Effector CD8-positive, alpha-beta T cell (primary cell): ENCODE measurements at regions not wholly inside any gene's neighbourhood (a gene's known extent, or its start where the extent isn't known, plus 50 kb on each side); places are given as distances from the start of the nearest gene placed in this dataset.
"Not testable (repeated sequence)": the region's sequence is repeated elsewhere in the genome, so short reads cannot be mapped to it uniquely, and the experiment has no call there.

Experiments used
- DNase-seq: peaks from one replicate; lab custom pipeline; 2025; lab: John Stamatoyannopoulos, UW

DNA sequence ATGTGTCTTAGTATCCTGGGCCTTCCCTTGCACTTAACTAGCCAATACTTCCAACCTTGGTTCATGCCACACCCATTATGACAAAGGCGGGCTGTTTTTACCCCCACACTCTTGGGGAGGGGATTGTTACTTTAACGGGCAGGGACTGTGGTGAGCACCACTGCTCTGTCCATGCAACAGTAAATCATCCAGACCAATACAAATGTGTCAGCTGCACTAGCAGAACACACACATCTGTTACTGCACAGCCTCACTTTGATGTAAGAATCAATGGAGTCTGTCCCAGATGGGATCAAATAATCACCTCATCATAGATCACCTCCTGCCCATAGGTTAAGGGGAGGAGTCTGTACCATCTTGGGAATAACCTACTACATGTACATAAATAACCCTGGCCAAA is 58.1 kb downstream of the NPAP1 start:
- no peak for DNase-seq

DNA sequence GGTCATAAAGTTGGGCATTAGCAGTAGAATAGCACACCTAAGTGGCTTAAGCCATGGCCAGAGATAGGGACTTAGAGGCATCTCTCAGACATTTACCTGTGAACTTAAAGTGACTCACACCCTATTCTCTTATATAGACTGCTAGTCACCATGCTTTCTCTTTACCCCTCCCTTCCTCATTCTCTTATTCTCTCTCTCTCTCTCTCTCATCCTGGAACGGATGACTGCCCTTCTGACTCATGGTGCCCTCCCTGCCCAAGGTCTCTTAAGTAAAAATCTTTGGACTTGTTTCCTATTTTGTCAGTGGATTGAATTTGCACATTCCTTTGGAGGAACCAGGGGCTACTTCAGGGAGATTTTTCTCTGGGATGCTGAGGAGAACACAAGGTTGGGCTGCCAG is 58.8 kb downstream of the NPAP1 start:
- no peak for DNase-seq

DNA sequence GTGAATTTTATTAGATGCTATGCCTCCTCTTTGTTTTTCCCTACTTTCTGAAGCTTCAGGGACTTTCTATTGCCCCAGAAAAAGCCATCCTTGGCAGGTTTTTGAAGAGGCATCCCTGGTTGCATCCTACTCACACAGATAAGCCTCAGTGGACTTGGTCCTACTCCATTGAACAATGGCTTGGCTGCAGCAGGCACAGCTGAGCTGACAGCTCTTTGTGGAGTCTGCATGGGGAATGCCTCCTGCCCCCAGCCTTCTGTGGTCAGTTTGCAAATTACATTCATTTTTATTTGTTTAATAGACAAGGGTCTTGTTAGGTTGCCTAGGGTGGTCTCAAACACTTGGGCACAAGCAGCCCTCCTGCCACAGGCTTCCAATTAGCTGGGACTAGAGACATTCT is 69.7 kb downstream of the NPAP1 start:
- no peak for DNase-seq

DNA sequence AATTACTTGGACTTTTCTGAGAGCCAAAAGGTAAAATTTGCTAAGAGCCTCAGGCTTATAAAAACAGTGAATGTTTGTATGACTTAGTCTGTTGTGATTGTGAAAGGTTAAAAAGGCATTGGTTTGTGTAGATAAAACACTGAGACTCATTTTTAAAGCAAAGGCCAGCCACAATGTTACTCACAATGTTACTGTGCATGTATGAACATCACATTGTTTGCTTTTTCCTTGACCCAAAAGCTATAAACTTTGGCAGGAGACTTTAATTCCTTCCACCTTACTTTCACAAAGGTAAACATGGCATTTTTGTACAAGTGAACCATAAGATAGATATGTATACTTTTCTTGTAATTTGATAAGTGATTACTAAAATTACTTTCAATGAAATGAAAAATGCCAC is 70.5 kb downstream of the NPAP1 start:
- DNase-seq, result no peak

DNA sequence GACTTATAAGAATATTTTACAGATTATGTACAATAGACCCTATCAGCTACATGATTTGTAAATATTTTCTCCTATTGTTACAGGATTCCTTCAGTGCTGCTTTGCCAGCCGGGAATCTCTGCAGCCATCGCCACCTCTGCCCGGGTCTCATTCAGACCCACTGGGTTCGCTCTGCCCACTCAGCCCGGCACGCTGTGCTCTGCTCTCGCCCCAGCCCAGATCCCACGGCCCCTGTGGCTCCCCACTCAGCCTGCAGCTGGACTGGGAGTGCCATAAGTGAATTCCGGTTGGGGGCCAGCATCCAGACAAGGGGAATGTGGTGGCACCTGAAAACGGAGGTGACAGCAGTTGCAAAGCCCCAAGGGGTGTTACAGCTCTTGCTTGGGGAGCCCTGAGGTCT is 71.8 kb downstream of the NPAP1 start:
- no peak for DNase-seq

DNA sequence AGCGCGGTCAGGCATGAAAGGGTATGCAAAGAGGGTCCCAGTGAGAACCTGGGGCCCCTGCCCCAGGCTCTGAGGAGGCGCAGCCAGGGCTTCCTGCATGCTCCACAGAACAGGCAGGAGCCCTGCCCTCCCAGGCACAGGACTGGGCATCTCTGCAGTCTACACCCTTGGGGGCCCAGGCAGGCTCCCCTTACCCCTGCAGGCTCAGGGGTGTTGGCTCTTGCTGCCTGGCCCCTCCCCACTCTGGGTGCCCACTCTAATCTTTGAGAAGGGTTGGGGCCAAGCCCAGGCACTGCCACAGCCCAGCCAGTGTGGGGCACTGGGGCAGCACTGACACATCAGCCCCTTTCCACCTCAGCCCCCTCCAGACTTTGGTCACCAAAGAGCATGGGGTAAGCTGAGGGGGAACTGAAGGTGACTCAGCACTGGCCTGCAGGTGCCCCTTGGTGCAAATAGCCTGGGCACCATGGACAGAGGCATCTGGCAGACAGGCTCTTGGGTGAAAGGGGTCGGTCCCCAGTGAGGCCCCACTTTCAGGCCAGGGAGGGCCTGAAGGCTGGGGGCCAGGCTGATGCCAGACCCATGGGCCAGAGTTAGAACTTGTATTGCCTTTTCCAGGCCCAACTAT is 73.4 kb downstream of the NPAP1 start:
- DNase-seq, result no peak

DNA sequence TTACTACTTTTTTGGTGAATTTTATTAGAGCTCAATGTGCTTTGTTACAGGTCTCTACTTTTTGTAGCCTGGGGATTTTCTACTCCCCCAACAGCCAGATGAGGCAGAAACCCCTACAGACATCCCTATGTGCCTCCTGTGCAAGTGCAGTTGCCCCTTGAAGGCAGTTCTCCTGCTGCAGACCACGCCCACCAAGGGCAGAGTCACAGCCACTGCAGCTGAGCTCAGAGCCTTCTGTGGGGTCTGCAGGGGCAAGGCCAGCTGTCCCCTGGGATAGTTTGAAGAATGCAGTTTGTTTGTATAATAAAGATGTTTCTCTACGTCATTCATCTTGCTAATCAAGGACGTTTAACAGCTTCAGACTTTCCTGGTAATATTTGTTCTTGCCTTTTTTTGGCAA is 76.8 kb downstream of the NPAP1 start:
- DNase-seq, result no peak

DNA sequence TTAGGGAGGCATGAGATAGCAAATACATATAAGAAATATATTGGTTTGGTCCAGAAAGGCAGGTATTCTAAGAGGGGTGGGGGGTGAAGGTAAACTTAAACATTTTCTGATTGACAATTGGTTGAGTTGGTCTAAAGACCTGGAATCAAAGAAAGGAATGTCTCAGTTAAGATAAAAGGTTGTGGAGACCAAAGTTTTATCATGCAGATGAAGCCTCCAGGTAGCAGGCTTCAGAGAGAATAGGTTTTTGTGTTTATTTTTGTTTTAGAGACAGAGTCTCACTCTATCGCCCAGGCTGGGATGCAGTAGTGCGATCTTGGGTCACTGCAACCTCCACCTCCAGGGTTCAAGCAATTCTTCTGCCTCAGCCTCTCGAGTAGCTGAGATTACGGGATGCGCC is 80.5 kb downstream of the NPAP1 start:
- no peak for DNase-seq

DNA sequence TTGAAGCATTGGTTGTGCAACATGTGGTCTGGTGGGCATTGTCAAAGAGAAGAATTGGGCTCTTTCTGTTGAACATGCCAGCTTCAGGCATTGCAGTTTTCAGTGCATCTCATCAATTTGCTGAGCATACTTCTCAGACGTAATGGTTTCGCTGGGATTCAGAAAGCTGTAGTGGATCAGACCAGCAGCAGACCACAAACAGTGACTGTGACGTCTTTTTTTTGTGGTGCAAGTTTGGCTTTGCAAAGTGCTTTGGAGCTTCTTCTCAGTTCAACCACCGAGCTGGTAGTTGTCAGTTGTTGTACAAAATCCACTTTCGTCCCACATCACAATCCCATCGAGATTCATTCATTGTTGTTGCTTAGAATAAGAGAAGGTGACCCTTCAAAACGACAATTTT is 84.5 kb downstream of the NPAP1 start:
- no peak for DNase-seq

DNA sequence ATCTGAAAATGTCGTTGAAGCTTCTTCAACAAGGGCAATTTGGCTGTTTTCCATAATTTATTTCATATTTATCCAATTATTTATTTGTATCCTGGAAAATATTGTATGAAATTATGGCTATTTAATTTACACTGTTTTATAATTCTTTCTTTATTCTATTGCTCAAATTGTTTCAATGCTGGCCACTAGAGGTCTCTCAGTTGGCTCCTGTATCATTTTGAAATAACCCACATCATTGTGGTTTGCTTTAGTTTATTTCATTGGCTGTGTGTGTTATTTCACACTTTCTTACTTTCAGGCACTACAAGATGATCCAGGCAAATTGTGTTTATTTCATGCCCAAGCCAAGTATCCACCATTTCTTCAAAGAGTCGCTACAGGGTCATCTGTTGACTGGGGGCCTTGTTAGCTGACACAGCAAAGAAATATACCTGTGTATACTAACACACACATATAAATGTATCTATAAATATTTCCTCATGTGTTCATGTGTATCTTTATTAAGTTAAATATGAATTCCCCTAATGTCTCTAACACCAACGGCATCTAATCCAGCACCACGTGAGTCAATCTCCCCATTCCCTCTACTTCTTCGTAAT is 86.2 kb downstream of the NPAP1 start:
- DNase-seq, result no peak

DNA sequence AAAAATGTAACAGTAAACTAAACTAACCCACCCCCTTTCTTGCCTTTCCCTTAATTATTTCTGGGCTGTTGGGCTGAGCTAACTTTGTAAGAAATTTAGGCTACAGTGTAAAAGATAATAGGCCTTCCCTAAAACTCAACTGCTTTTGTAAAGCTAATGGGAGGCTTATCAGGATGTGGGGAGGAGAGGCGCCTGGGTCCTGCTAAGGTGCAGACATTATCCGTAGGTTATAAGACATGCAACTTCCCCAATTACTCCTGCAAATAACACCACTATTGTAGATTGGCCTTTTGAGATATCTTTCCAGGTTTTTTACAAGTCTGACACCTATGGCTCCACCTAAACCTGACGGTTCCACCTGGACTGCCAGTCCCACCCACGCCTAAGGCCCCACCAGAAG is 88.3 kb downstream of the NPAP1 start:
- DNase-seq, result no peak

DNA sequence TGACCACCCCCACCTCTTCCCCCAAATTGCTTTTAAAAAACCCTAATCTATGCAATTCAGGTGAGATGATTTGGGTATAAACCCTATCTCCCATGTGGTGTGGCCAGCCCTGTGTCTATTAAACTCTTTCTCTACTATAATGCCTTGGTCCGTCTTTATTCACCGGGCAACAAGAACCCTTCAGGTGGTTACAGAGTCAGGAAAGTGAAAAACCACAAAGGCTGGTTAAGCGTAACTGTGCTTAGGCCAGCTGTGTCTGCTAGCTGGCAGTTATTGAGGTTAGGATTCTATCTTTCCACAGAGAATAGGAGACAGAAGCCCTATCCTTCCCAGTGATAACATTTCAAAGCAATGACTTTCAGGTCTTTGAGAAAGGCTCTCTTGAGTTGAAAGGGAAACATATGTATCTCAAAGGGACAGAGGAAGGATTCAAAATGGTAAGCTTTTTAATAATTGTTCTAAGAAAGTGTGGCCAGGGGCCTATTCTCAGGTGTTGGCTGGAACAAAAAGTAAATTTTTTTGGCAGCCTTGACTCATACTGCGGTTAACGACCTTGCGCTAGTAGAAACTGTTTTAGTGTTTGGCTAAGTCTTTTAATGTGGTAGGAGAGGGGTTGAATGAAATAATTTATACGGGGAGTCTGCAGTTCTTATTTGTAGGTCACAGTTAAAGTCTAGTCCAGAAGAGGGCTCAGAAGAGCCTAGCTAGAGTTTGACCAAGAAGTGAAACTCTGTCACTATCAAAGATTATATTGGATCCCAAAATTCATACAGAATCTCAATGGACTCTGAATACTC is 89.0 kb downstream of the NPAP1 start:
- DNase-seq, result no peak

DNA sequence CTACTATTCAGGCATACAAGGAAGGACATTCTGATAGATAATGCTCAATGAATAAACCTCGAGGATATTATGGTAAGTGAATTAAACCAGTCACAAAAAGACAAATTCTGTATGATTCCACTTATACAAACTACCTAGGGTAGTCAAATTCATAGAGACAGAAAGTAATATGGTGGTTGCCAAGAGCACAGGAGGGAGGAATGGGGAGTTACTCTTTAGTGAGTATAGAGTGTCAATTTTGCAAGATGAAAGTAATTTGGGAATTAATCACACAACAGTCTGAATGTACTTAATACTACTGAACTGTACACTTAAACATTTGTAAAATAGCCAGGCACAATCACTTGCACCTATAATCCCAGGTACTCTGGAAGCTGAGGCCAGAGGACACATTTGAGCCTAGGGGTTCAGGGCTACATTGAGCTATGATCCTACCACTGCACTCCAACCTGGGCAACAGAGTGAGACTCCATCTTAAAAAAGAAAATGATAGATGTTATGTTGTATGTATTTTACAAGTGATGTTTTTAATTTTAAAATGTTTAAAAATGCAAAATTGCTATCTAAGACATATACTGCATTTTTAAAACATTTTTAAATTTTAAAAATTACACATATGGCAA is 91.0 kb downstream of the NPAP1 start:
- DNase-seq, result no peak

DNA sequence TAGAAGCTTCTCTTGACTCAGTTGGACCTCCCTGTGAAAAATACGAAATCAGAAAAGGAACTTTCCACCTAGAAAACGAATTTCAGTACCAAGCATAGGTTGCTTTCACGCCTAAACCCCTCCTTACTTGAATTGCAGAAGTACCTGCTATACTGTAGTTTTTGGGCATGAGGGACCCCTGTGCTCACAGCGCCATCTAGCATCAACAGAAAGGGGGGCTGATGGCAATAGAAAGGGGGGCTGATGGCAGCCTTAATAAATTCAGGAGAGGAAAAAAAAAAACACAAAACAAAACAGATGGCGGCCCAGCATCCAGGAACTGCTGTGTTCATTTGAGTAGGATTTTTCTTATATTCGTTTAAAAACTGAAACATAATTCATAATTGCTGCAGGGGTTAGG is 96.7 kb downstream of the NPAP1 start:
- no peak for DNase-seq

DNA sequence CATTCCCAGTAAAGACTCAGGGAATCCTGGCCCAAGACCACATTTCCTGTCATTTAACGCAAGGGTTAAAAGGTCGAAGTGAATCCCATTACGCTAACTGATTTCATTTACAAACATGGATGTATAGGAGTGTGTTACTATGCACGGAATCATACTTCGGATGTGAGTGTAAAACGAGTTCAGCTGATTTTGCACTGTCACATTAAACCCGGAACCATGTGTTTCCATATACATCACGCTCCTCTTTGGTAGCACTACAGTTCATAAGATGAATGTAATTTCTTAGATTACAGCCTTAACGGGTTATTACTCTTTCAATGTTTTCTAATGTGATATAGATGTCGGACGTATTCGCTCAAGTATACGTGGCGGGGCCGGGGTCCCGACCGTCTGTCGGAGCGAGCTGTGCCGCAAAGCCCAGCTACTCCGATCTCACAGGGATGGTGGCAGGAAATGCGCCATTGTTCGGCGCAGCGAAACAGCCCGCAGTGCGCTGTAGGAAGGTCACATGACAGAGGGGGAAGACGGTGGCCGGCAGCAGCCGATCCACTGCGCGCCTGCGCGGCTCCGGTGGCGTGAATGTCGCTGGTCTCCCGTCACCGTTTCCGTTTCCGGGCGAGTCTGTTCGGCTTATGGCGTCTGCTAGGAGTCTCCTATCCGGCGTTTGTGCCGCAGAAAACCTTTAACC is 97.3 kb downstream of the NPAP1 start:
- DNase-seq, result peak; percentile 50

DNA sequence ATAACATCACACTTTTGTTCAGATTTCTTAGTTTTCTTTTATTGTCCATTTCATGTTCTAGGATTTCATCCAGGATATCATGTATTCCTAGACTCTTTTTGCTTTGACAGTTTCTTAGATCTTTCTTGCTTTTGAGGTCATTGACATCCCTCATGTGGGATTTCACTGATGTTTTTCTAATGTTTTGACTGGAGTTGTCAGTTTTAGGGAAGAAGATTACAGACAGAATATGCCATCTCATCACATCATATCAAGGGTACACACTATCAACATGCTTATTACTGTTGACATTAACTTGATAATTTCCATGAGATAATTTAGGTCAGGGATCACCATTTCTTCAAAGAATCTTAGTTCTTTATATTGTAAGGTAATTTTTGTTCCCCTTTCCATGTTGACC is 101.7 kb downstream of the NPAP1 start:
- no peak for DNase-seq

DNA sequence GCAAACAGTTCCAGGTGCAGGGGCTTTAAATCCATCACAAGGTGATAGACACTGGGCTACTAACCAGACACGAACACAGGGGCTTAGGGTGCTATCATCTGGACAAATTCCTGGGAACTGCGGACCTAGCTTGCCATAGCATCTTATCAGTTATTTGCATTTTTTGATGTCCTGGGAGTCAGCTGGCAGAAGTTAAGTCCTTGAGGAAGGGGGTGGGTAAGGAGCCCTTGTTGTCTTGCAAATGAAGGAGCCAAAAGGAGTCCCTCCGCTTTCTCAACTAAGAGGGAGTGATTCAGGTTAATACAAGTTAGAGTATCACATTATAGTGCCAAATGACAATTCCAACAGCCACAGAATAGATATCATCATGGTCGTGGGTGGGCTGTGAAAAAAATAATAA is 108.9 kb downstream of the NPAP1 start:
- DNase-seq, result no peak

DNA sequence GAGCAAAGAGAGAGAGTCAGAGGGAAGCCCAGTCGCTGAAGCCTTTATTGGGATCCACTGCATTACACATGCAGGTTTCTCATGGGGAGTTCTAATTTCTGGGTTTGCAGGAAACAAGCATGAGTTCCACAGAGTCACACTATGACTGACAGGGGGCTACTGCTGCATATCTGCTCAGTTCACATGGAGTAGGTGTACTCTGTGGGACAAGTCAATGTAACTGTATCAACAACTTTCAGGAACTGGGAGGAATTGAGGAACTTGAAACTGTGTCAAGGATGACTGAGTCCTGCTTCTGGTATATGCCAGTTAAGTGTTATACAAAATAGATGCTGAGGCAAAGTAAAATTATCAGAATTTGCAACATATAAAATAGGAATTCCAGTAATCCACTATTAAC is 110.8 kb downstream of the NPAP1 start:
- no peak for DNase-seq

DNA sequence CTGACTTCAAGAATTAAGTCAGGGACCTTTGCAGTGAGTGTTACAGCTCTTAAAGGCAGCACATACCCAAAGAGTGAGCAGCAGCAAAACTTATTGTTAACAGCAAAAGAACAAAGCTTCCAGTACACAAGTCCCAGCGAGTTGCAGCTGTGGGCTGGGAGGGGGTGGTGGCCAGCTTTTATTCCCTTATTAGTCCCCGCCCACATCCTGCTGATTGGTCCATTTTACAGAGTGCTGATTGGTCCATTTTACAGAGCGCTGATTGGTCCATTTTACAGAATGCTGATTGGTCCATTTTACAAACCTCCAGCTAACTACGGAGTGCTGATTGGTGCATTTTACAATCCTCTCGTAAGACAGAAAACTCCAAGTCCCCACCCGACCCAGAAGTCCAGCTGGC is 127.0 kb downstream of the NPAP1 start:
- not testable (repeated sequence) for DNase-seq

DNA sequence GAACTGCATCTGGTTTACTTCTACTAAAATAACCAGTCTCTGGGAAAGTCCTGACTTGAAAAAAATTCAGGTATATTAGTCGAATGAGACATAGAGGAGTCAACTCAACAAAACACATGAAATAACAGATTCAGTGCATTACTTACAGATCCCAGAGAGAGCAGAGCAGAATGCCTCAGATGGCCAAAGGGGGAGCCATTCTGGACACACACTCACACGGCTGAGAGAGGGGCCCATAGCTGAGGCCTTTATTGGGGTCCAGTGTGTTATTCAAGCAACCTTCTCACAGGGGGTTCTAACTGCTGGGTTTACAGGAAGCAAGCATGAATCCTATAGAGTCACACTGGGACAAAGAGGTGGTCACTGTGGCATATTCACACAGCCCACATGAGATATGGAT is 135.1 kb upstream of the SNRPN start:
- DNase-seq, result no peak

DNA sequence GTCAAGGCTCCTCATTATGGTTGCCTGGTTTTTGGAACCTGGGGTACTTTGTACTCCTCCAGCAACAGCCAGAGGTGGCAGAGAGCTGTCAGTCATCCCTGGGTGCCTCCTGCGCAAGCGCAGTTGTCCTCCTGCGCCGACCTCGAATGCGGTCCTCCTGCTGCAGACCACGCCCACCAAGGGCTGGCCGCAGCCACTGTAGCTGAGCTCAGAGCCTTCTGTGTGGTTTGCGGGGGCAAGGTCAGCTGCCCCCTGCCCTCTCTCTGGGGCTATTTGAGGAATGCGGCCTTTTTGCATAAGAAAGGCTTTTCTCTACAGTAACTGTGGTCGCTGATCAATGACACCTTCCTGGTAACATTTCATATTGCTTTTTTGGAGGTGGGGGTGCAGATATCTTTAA is 131.3 kb upstream of the SNRPN start:
- DNase-seq, result no peak

DNA sequence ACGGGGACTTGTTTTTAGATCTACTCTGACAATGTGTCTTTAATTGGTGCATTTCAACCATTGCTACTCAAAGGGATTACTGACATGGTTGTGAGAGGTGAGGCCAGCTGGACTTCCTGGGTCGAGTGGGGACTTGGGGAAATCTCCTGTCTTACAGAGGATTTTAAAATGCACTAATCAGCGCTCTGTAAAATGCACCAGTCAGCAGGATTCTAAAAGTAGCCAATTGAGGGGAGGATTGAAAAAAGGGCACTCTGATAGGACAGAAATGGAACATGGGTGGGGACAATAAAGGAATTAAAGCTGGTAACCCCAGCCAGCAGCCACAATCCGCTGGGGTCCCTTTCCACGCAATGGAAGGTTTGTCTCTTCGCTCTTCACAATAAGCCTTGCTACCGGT is 122.5 kb upstream of the SNRPN start:
- DNase-seq, result no peak
